ENCODE measurements at regions not wholly inside any gene's neighbourhood (a gene's known extent, or its start where the extent isn't known, plus 50 kb on each side); places are given as distances from the start of the nearest gene placed in this dataset.

GRCh38 chr12:66799551-66799950 is 120.7 kb upstream of the GRIP1 start:
- no peaks in the 10 kb centered on the region for H3K36me3 ChIP-seq (ENCODE audit: insufficient read depth)
- H3K4me3 ChIP-seq, result no peak overlapping the region
- peaks cover 23% of the 10 kb centered on the region for H3K4me1 Mint-ChIP-seq
- H3K4me1 ChIP-seq (ENCODE audit: insufficient read depth), result peaks cover 35% of the 10 kb centered on the region
- no peaks in the 10 kb centered on the region; the same call in 1 of the 2 replicates for H4K20me1 ChIP-seq (replicated peaks; ENCODE audit: insufficient read depth)
- no peak overlapping the region for H3K4me3 Mint-ChIP-seq
- TF ChIP-seq ZNF114 (CRISPR knock-in tag; IDR thresholded peaks at IDR 0.05), result no peak
- TF ChIP-seq, protein P1, sequence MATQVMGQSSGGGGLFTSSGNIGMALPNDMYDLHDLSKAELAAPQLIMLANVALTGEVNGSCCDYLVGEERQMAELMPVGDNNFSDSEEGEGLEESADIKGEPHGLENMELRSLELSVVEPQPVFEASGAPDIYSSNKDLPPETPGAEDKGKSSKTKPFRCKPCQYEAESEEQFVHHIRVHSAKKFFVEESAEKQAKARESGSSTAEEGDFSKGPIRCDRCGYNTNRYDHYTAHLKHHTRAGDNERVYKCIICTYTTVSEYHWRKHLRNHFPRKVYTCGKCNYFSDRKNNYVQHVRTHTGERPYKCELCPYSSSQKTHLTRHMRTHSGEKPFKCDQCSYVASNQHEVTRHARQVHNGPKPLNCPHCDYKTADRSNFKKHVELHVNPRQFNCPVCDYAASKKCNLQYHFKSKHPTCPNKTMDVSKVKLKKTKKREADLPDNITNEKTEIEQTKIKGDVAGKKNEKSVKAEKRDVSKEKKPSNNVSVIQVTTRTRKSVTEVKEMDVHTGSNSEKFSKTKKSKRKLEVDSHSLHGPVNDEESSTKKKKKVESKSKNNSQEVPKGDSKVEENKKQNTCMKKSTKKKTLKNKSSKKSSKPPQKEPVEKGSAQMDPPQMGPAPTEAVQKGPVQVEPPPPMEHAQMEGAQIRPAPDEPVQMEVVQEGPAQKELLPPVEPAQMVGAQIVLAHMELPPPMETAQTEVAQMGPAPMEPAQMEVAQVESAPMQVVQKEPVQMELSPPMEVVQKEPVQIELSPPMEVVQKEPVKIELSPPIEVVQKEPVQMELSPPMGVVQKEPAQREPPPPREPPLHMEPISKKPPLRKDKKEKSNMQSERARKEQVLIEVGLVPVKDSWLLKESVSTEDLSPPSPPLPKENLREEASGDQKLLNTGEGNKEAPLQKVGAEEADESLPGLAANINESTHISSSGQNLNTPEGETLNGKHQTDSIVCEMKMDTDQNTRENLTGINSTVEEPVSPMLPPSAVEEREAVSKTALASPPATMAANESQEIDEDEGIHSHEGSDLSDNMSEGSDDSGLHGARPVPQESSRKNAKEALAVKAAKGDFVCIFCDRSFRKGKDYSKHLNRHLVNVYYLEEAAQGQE (IDR thresholded peaks at IDR 0.05; ENCODE audit: unreplicated experiment), result no peak
- TF ChIP-seq POLR2AphosphoS5 (IDR thresholded peaks at IDR 0.05; ENCODE audit: low read depth), result no peak
- no peak for TF ChIP-seq EZH2 (IDR thresholded peaks at IDR 0.05; ENCODE audit: low read depth, unreplicated experiment)
- no peak for TF ChIP-seq NANOG (IDR thresholded peaks at IDR 0.05; ENCODE audit: borderline replicate concordance)
- no peak for TF ChIP-seq CREB1 (CRISPR knock-in tag; IDR thresholded peaks at IDR 0.05; ENCODE audit: low read depth)
- TF ChIP-seq, protein P2, sequence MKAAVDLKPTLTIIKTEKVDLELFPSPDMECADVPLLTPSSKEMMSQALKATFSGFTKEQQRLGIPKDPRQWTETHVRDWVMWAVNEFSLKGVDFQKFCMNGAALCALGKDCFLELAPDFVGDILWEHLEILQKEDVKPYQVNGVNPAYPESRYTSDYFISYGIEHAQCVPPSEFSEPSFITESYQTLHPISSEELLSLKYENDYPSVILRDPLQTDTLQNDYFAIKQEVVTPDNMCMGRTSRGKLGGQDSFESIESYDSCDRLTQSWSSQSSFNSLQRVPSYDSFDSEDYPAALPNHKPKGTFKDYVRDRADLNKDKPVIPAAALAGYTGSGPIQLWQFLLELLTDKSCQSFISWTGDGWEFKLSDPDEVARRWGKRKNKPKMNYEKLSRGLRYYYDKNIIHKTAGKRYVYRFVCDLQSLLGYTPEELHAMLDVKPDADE (IDR thresholded peaks at IDR 0.05), result no peak
- no peak for TF ChIP-seq CTCF (conservative IDR thresholded peaks at IDR 0.05; ENCODE audit: low read depth in 2 of 2)
- no peak for TF ChIP-seq ZNF331 (CRISPR knock-in tag; IDR thresholded peaks at IDR 0.05; ENCODE audit: low read depth)
- no peak for TF ChIP-seq STAT1 (IDR thresholded peaks at IDR 0.05; ENCODE audit: unreplicated experiment)
- no peak for TF ChIP-seq JUNB (IDR thresholded peaks at IDR 0.05; ENCODE audit: unreplicated experiment)
- TF ChIP-seq, protein P3, sequence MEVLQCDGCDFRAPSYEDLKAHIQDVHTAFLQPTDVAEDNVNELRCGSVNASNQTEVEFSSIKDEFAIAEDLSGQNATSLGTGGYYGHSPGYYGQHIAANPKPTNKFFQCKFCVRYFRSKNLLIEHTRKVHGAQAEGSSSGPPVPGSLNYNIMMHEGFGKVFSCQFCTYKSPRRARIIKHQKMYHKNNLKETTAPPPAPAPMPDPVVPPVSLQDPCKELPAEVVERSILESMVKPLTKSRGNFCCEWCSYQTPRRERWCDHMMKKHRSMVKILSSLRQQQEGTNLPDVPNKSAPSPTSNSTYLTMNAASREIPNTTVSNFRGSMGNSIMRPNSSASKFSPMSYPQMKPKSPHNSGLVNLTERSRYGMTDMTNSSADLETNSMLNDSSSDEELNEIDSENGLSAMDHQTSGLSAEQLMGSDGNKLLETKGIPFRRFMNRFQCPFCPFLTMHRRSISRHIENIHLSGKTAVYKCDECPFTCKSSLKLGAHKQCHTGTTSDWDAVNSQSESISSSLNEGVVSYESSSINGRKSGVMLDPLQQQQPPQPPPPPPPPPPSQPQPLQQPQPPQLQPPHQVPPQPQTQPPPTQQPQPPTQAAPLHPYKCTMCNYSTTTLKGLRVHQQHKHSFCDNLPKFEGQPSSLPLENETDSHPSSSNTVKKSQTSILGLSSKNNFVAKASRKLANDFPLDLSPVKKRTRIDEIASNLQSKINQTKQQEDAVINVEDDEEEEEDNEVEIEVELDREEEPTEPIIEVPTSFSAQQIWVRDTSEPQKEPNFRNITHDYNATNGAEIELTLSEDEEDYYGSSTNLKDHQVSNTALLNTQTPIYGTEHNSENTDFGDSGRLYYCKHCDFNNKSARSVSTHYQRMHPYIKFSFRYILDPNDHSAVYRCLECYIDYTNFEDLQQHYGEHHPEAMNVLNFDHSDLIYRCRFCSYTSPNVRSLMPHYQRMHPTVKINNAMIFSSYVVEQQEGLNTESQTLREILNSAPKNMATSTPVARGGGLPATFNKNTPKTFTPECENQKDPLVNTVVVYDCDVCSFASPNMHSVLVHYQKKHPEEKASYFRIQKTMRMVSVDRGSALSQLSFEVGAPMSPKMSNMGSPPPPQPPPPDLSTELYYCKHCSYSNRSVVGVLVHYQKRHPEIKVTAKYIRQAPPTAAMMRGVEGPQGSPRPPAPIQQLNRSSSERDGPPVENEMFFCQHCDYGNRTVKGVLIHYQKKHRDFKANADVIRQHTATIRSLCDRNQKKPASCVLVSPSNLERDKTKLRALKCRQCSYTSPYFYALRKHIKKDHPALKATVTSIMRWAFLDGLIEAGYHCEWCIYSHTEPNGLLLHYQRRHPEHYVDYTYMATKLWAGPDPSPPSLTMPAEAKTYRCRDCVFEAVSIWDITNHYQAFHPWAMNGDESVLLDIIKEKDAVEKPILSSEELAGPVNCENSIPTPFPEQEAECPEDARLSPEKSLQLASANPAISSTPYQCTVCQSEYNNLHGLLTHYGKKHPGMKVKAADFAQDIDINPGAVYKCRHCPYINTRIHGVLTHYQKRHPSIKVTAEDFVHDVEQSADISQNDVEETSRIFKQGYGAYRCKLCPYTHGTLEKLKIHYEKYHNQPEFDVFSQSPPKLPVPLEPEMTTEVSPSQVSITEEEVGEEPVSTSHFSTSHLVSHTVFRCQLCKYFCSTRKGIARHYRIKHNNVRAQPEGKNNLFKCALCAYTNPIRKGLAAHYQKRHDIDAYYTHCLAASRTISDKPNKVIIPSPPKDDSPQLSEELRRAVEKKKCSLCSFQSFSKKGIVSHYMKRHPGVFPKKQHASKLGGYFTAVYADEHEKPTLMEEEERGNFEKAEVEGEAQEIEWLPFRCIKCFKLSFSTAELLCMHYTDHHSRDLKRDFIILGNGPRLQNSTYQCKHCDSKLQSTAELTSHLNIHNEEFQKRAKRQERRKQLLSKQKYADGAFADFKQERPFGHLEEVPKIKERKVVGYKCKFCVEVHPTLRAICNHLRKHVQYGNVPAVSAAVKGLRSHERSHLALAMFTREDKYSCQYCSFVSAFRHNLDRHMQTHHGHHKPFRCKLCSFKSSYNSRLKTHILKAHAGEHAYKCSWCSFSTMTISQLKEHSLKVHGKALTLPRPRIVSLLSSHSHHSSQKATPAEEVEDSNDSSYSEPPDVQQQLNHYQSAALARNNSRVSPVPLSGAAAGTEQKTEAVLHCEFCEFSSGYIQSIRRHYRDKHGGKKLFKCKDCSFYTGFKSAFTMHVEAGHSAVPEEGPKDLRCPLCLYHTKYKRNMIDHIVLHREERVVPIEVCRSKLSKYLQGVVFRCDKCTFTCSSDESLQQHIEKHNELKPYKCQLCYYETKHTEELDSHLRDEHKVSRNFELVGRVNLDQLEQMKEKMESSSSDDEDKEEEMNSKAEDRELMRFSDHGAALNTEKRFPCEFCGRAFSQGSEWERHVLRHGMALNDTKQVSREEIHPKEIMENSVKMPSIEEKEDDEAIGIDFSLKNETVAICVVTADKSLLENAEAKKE (CRISPR knock-in tag; IDR thresholded peaks at IDR 0.05), result no peak
- TF ChIP-seq EZH2phosphoT487 (IDR thresholded peaks at IDR 0.05; ENCODE audit: unreplicated experiment), result no peak
- no peaks in the 10 kb centered on the region for H3K9me2 ChIP-seq (ENCODE audit: insufficient read depth)
- H2AFZ ChIP-seq, result no peak overlapping the region
- H3K79me2 ChIP-seq (replicated peaks; ENCODE audit: insufficient read depth), result no peaks in the 10 kb centered on the region
- no peak for ATAC-seq
- H3K9me3 Mint-ChIP-seq, result no peaks in the 10 kb centered on the region; the same call in 2 of the 3 replicates
- no peak overlapping the region for H3K27ac ChIP-seq (ENCODE audit: low read depth)
- DNase-seq (ENCODE audit: low spot score), result no peak
- no peaks in the 10 kb centered on the region for H3K27me3 ChIP-seq (ENCODE audit: insufficient read depth)
- H3K27me3 Mint-ChIP-seq (ENCODE audit: insufficient read depth, low read depth, poor library complexity), result no peaks in the 10 kb centered on the region
- H3K36me3 Mint-ChIP-seq (ENCODE audit: low read depth), result no peaks in the 10 kb centered on the region
- no peak overlapping the region for H3K27ac Mint-ChIP-seq
- H3F3A ChIP-seq (replicated peaks; ENCODE audit: low read depth), result no peaks in the 10 kb centered on the region
- peak overlapping the region; percentile 24 for H3K4me2 ChIP-seq
